AG09319 (cell line): ENCODE measurements at regions not wholly inside any gene's neighbourhood (a gene's known extent, or its start where the extent isn't known, plus 50 kb on each side); places are given as distances from the start of the nearest gene placed in this dataset.

ENCODE experiments used
- DNase-seq: peaks from one replicate; pipeline ENCODE4 v3.0.0-alpha.2; 2010; ENCODE audit warnings: low read depth; ENCODE audit errors: extremely low read depth
- CTCF ChIP-seq: IDR thresholded peaks from 2 replicates; pipeline ENCODE4 v1.5.1; 2011; ENCODE audit warnings: low read depth, mild to moderate bottlenecking, inconsistent platforms, low read length, moderate library complexity

- no peak for TF ChIP-seq CTCF
- DNase-seq, result no peak
These were observed 57.4 kb upstream of the HAPSTR1 start for GRCh38 chr16:9034056-9034455.

- TF ChIP-seq CTCF, result no peak
These were observed 55.4 kb upstream of the HAPSTR1 start for GRCh38 chr16:9035996-9036395.

GRCh38 chr16:9039210-9039609 is 52.2 kb upstream of the HAPSTR1 start:
- no peak for DNase-seq

More at GRCh38 chr16:9035996-9036395, 55.4 kb upstream of the HAPSTR1 start:
- no peak for DNase-seq

GRCh38 chr16:9040800-9041412 is 50.5 kb upstream of the HAPSTR1 start:
- DNase-seq, result no peak

More at GRCh38 chr16:9039210-9039609, 52.2 kb upstream of the HAPSTR1 start:
- no peak for TF ChIP-seq CTCF

More at GRCh38 chr16:9040800-9041412, 50.5 kb upstream of the HAPSTR1 start:
- no peak for TF ChIP-seq CTCF
